GM12878 (cell line): ENCODE measurements at regions not wholly inside any gene's neighbourhood (a gene's known extent, or its start where the extent isn't known, plus 50 kb on each side); places are given as distances from the start of the nearest gene placed in this dataset.

Experiments used
- ATAC-seq: fragments of 200-7000 bp; cut with Tn5 transposase; 3 replicates; pipeline ENCODE4 v1.9.1; 2020; ENCODE audit warnings: mild to moderate bottlenecking, moderate library complexity
- BruUV-seq: library from RNA; stranded (reverse); fragments of 400-500 nt; replicated peaks from 2 replicates; lab custom pipeline; 2021; lab: Mats Ljungman, UMichigan
- CTCF ChIA-PET: fragments of 300-600 bp; sonication (Branson Sonifier 250); formaldehyde crosslinking; extraction: SDS; loops from one replicate; lab custom pipeline; 2021; ENCODE audit warnings: inconsistent platforms; lab: Yijun Ruan, JAX
- POLR2A ChIA-PET: fragments of 350-600 bp; formaldehyde crosslinking; extraction: SDS; loops from one replicate; lab custom pipeline; 2021; ENCODE audit warnings: inconsistent platforms; lab: Charles Lee
- RAD21 ChIA-PET: fragments of 300-600 bp; sonication (Branson Sonifier 250); formaldehyde crosslinking; loops from one replicate; lab custom pipeline; 2023; ENCODE audit warnings: antibody characterized with exemption; ENCODE audit not compliant: unreplicated experiment; lab: Charles Lee
- SMC1A ChIA-PET: fragments of 300-600 bp; sonication (Branson Sonifier 250); formaldehyde crosslinking; loops from one replicate; lab custom pipeline; 2023; ENCODE audit not compliant: unreplicated experiment, uncharacterized antibody; lab: Charles Lee
- DNase-seq: peaks from one replicate; pipeline ENCODE4 v3.0.0-alpha.2; 2011; ENCODE audit warnings: low read depth, low spot score
- FAIRE-seq: peaks from 3 replicates; lab custom pipeline; 2011; peaks lifted over from hg19 to GRCh38; lab: Jason Lieb, UNC
- H2AFZ ChIP-seq: 2 replicates; pipeline ENCODE4 v1.6.0; 2011; ENCODE audit warnings: low read depth, low read length, control low read depth; ENCODE audit not compliant: control insufficient read depth
- H3K27ac ChIP-seq: 2 replicates; pipeline ENCODE4 v1.5.1; 2011; ENCODE audit warnings: control low read depth; ENCODE audit not compliant: control insufficient read depth, insufficient read depth
- H3K27me3 ChIP-seq, 2 experiments: replicated peaks in 1 of 2; 2 replicates each; pipeline versions ENCODE4 v1.6.0 to v1.6.1; 2011; ENCODE audit warnings: low read length in 1 of 2; ENCODE audit not compliant: control insufficient read depth in 2 of 2, insufficient read depth in 2 of 2
- H3K36me3 ChIP-seq, 2 experiments: 2 replicates each; pipeline ENCODE4 v1.5.1; 2011; ENCODE audit warnings: low read length in 1 of 2; ENCODE audit not compliant: control insufficient read depth in 2 of 2, insufficient read depth in 2 of 2
- H3K4me1 ChIP-seq: 2 replicates; pipeline ENCODE4 v1.6.1; 2011; ENCODE audit warnings: mild to moderate bottlenecking, low read length, moderate library complexity, mixed read lengths; ENCODE audit not compliant: control insufficient read depth, insufficient read depth
- H3K4me2 ChIP-seq: 2 replicates; pipeline ENCODE4 v1.6.0; 2011; ENCODE audit warnings: control low read depth; ENCODE audit not compliant: control insufficient read depth, insufficient read depth
- H3K4me3 ChIP-seq: fragments of 200-600 bp; sonication (generic); 2 replicates; pipeline ENCODE4 v1.5.1; 2016
- H3K79me2 ChIP-seq: 2 replicates; pipeline ENCODE4 v1.6.0; 2011; ENCODE audit warnings: low read length; ENCODE audit not compliant: control insufficient read depth, insufficient read depth
- H3K9ac ChIP-seq: 2 replicates; pipeline ENCODE4 v1.8.0; 2011; ENCODE audit warnings: low read length, control low read depth, mixed read lengths; ENCODE audit not compliant: control insufficient read depth, insufficient read depth
- H3K9me3 ChIP-seq: replicated peaks from 3 replicates; pipeline ENCODE4 v1.5.1; 2011; ENCODE audit warnings: mild to moderate bottlenecking, low read length; ENCODE audit not compliant: control insufficient read depth, insufficient read depth
- H4K20me1 ChIP-seq: 2 replicates; pipeline ENCODE4 v1.6.0; 2011; ENCODE audit not compliant: control insufficient read depth, insufficient read depth
- BCL11A ChIP-seq: IDR thresholded peaks from 2 replicates; pipeline ENCODE4 v1.6.1; 2011; ENCODE audit warnings: low read depth, low read length
- ESRRA ChIP-seq: IDR thresholded peaks from 2 replicates; pipeline ENCODE4 v1.6.1; 2012; ENCODE audit warnings: mild to moderate bottlenecking, low read length, improper control_type of control experiment
- KLF5 ChIP-seq: fragments of 450-650 bp; IDR thresholded peaks from 2 replicates; pipeline ENCODE4 v1.6.1; 2014; ENCODE audit warnings: mild to moderate bottlenecking; ENCODE audit not compliant: partially characterized antibody
- MTA3 ChIP-seq: IDR thresholded peaks from 2 replicates; pipeline ENCODE4 v1.6.1; 2012; ENCODE audit warnings: low read length, inconsistent platforms, borderline replicate concordance
- NR2F1 ChIP-seq: fragments of 450-650 bp; conservative IDR thresholded peaks from 2 replicates; pipeline ENCODE4 v1.6.1; 2017; ENCODE audit warnings: mild to moderate bottlenecking
- PAX8 ChIP-seq: fragments of 450-650 bp; IDR thresholded peaks from 2 replicates; pipeline ENCODE4 v1.6.1; 2017; ENCODE audit warnings: mild to moderate bottlenecking, moderate library complexity
- RELA ChIP-seq: fragments of 450-650 bp; IDR thresholded peaks from 2 replicates; pipeline ENCODE4 v1.8.0; 2014; ENCODE audit warnings: borderline replicate concordance; ENCODE audit not compliant: partially characterized antibody
- SIN3A ChIP-seq: IDR thresholded peaks from 2 replicates; pipeline ENCODE4 v1.6.1; 2012; ENCODE audit warnings: low read depth, low read length, improper control_type of control experiment
- TCF12 ChIP-seq: IDR thresholded peaks from 2 replicates; pipeline ENCODE4 v1.6.1; 2011; ENCODE audit warnings: low read depth, mild to moderate bottlenecking, low read length
- USF1 ChIP-seq: IDR thresholded peaks from 2 replicates; pipeline ENCODE4 v1.6.1; 2011; ENCODE audit warnings: borderline replicate concordance, low read depth, mild to moderate bottlenecking, moderate library complexity, mixed read lengths, low read length; ENCODE audit not compliant: insufficient read depth; ENCODE audit errors: extremely low read length
- ZBED1 ChIP-seq: IDR thresholded peaks from 2 replicates; pipeline ENCODE4 v1.6.1; 2016; ENCODE audit warnings: borderline replicate concordance
- ZBTB40 ChIP-seq: fragments of 450-650 bp; IDR thresholded peaks from 2 replicates; pipeline ENCODE4 v1.6.1; 2016; ENCODE audit warnings: mild to moderate bottlenecking, moderate library complexity, borderline replicate concordance
- ZNF24 ChIP-seq: fragments of 450-650 bp; IDR thresholded peaks from 2 replicates; pipeline ENCODE4 v1.6.1; 2017; ENCODE audit warnings: antibody characterized with exemption, mild to moderate bottlenecking
- ZZZ3 ChIP-seq: IDR thresholded peaks from 2 replicates; pipeline ENCODE4 v1.6.1; 2011; ENCODE audit warnings: low read depth; ENCODE audit not compliant: control insufficient read depth, insufficient read length
- WGBS: methylation state at CpG from one replicate; pipeline ENCODE4 v1.1.6; 2016; ENCODE audit warnings: low lambda C conversion rate; ENCODE audit not compliant: insufficient replicate concordance, insufficient coverage; ENCODE audit errors: missing lambda C conversion rate; 5-methylcytosine and 5-hydroxymethylcytosine counted together
- in situ Hi-C: fragments of 300-500 bp; cut with MboI; formaldehyde crosslinking; loops from 9 replicates; pipeline ENCODE4 v1.14.3; 2018; ENCODE audit warnings: mixed read lengths
- intact Hi-C: fragments of 100-400 bp; cut with micrococcal nuclease; formaldehyde crosslinking; loops from one replicate; pipeline ENCODE4 v1.14.2; 2022; ENCODE audit not compliant: unreplicated experiment

GRCh38 chr2:129247751-129248150 is 731.7 kb upstream of the RAB6C start:
- no peaks in the 10 kb centered on the region for H3K9me3 ChIP-seq
- BruUV-seq = no TSS peak
- RAD21 ChIA-PET = no interaction called here
- in situ Hi-C loops (no loop called here), intact Hi-C loops (no loop called here)
- no peak for TF ChIP-seq ESRRA
- no peak for TF ChIP-seq SIN3A
- no peak for TF ChIP-seq NR2F1
- TF ChIP-seq PAX8 = no peak
- TF ChIP-seq ZBTB40 = no peak
- no peak for TF ChIP-seq ZBED1
- no peak for TF ChIP-seq ZZZ3
- TF ChIP-seq BCL11A = no peak
- TF ChIP-seq KLF5 = no peak
- TF ChIP-seq ZNF24 = no peak
- no peak for TF ChIP-seq USF1
- no peak for TF ChIP-seq RELA
- no peak for TF ChIP-seq MTA3
- no peak for TF ChIP-seq TCF12
- H3K4me1 ChIP-seq = no peaks in the 10 kb centered on the region; the same call in 1 of the 2 replicates
- 46% methylated on average over 3 of the region's 3 CpGs for WGBS
- H3K9ac ChIP-seq = no peak overlapping the region
- DNase-seq = no peak
- no peaks in the 10 kb centered on the region for H3K79me2 ChIP-seq
- H3K4me3 ChIP-seq = no peak overlapping the region
- SMC1A ChIA-PET = no interaction called here
- no peaks in the 10 kb centered on the region for H3K36me3 ChIP-seq
- CTCF ChIA-PET = no interaction called here
- no peaks in the 10 kb centered on the region for H3K27me3 ChIP-seq
- no peak for ATAC-seq
- no peak for FAIRE-seq
- H3K4me2 ChIP-seq = no peak overlapping the region
- H2AFZ ChIP-seq = no peak overlapping the region
- H3K27ac ChIP-seq = no peak overlapping the region
- H4K20me1 ChIP-seq = no peaks in the 10 kb centered on the region
- POLR2A ChIA-PET = no interaction called here
